HCT116 (cell line): ENCODE measurements at regions not wholly inside any gene's neighbourhood (a gene's known extent, or its start where the extent isn't known, plus 50 kb on each side); places are given as distances from the start of the nearest gene placed in this dataset.

Source experiments
- ATAC-seq: fragments of 200-7000 bp; cut with Tn5 transposase; 2 replicates; pipeline ENCODE4 v1.9.1; 2020; ENCODE audit warnings: mild to moderate bottlenecking, moderate library complexity
- BruUV-seq: library from RNA; stranded (reverse); fragments of 400-500 nt; replicated peaks from 2 replicates; lab custom pipeline; 2021; lab: Mats Ljungman, UMichigan
- CTCF ChIA-PET: fragments of 300-600 bp; sonication (Branson Sonifier 250); formaldehyde crosslinking; loops from one replicate; lab custom pipeline; 2021; ENCODE audit warnings: antibody characterized with exemption; lab: Charles Lee
- POLR2A ChIA-PET: fragments of 300-600, 350-600 bp; sonication (Branson Sonifier 250); formaldehyde crosslinking; loops from one replicate; lab custom pipeline; 2021; ENCODE audit warnings: antibody characterized with exemption; lab: Charles Lee
- RAD21 ChIA-PET, 2 experiments: fragments of 300-600 bp; sonication (Branson Sonifier 250); formaldehyde crosslinking; loops; one replicate each; lab custom pipeline; 2023; ENCODE audit warnings: low total read pairs in 2 of 2; ENCODE audit not compliant: uncharacterized antibody in 2 of 2, unreplicated experiment in 2 of 2, low non-redundant PET in 1 of 2; lab: Charles Lee
- DNase-seq: peaks from one replicate; pipeline ENCODE4 v3.0.0-alpha.2; 2010; ENCODE audit warnings: low read depth, low spot score
- H2AFZ ChIP-seq: fragments of 200-600 bp; shearing (Covaris generic), sonication (generic); 2 replicates; pipeline ENCODE4 v1.6.1; 2017; ENCODE audit warnings: low read depth, mixed run types, mixed read lengths, antibody characterized with exemption, low read length; ENCODE audit not compliant: poor library complexity, severe bottlenecking
- H3K27ac ChIP-seq: 2 replicates; pipeline ENCODE4 v1.5.1; 2012; ENCODE audit warnings: low read depth, low read length
- H3K27me3 ChIP-seq: fragments of 200-600 bp; sonication (generic); 2 replicates; pipeline ENCODE4 v1.6.1; 2016; ENCODE audit warnings: mixed run types, low read length, mixed read lengths; ENCODE audit not compliant: insufficient read depth
- H3K36me3 ChIP-seq, 2 experiments: fragments of 200-500 bp in 1 of 2; fragments of 200-600 bp in 1 of 2; sonication (Bioruptor generic) in 1 of 2; sonication (generic) in 1 of 2; 2 replicates each; pipeline versions ENCODE4 v1.5.1 to v1.6.1; 2014 to 2016; ENCODE audit warnings: low read length in 2 of 2, inconsistent platforms in 1 of 2, mixed read lengths in 1 of 2, mixed run types in 1 of 2; ENCODE audit not compliant: insufficient read depth in 2 of 2, control insufficient read depth in 1 of 2
- H3K4me1 ChIP-seq, 2 experiments: fragments of 200-600 bp in 1 of 2; sonication (generic) in 1 of 2; 2 replicates each; pipeline versions ENCODE4 v1.5.1 to v1.6.1; 2012 to 2017; ENCODE audit warnings: low read length in 2 of 2, inconsistent platforms in 1 of 2, mild to moderate bottlenecking in 1 of 2, mixed read lengths in 1 of 2, mixed run types in 1 of 2, moderate library complexity in 1 of 2; ENCODE audit not compliant: insufficient read depth in 2 of 2, control insufficient read depth in 1 of 2
- H3K4me2 ChIP-seq: fragments of 200-600 bp; sonication (generic); 2 replicates; pipeline ENCODE4 v1.6.1; 2017; ENCODE audit warnings: mixed run types, low read length, mixed read lengths
- H3K4me3 ChIP-seq, 2 experiments: fragments of 200-600 bp in 1 of 2; sonication (generic) in 1 of 2; replicated peaks in 1 of 2; 2 replicates each; pipeline ENCODE4 v1.5.1; 2011 to 2016; ENCODE audit warnings: low read length in 2 of 2, control low read depth in 1 of 2, low read depth in 1 of 2, mild to moderate bottlenecking in 1 of 2, mixed read lengths in 1 of 2, mixed run types in 1 of 2
- H3K79me2 ChIP-seq: fragments of 200-600 bp; sonication (generic); 2 replicates; pipeline ENCODE4 v1.6.1; 2017; ENCODE audit warnings: mild to moderate bottlenecking, mixed run types, low read length, moderate library complexity, mixed read lengths; ENCODE audit not compliant: insufficient read depth
- H3K9ac ChIP-seq: fragments of 200-600 bp; sonication (generic); 2 replicates; pipeline ENCODE4 v1.6.1; 2016; ENCODE audit warnings: low read length, mixed read lengths
- H3K9me2 ChIP-seq: fragments of 200-600 bp; sonication (generic), shearing (Covaris generic); 2 replicates; pipeline ENCODE4 v1.6.1; 2017; ENCODE audit warnings: mixed run types, mild to moderate bottlenecking, moderate library complexity; ENCODE audit not compliant: insufficient read depth
- H3K9me3 ChIP-seq, 2 experiments: fragments of 200-500 bp in 1 of 2; fragments of 200-600 bp in 1 of 2; sonication (Bioruptor generic) in 1 of 2; sonication (generic) in 1 of 2; 2 replicates each; pipeline ENCODE4 v1.6.1; 2014 to 2017; ENCODE audit warnings: low read length in 2 of 2, mixed read lengths in 2 of 2, inconsistent platforms in 1 of 2, low read depth in 1 of 2, mild to moderate bottlenecking in 1 of 2, mixed run types in 1 of 2, moderate library complexity in 1 of 2; ENCODE audit not compliant: control insufficient read depth in 1 of 2, insufficient read depth in 1 of 2
- H4K20me1 ChIP-seq: fragments of 200-600 bp; sonication (generic), shearing (Covaris generic); 2 replicates; pipeline ENCODE4 v1.6.1; 2017; ENCODE audit warnings: mixed run types, mild to moderate bottlenecking, moderate library complexity; ENCODE audit not compliant: insufficient read depth
- ATF3 ChIP-seq: IDR thresholded peaks from 2 replicates; pipeline ENCODE4 v1.6.1; 2012
- CTCF ChIP-seq, 3 experiments: fragments of 200-600 bp in 1 of 3; sonication (generic) in 1 of 3; IDR thresholded peaks in 2 of 3; conservative IDR thresholded peaks in 1 of 3; 2 replicates each; pipeline ENCODE4 v1.5.1; 2012 to 2017; ENCODE audit warnings: low read depth in 2 of 3, low read length in 2 of 3, antibody characterized with exemption in 1 of 3, borderline replicate concordance in 1 of 3, control low read depth in 1 of 3, mild to moderate bottlenecking in 1 of 3, mixed read lengths in 1 of 3, mixed run types in 1 of 3, moderate library complexity in 1 of 3; ENCODE audit not compliant: insufficient read depth in 1 of 3
- EGR1 ChIP-seq: IDR thresholded peaks from 2 replicates; pipeline ENCODE4 v1.6.1; 2012; ENCODE audit warnings: low read depth
- EZH2 ChIP-seq: fragments of 200-600 bp; sonication (generic); IDR thresholded peaks from 2 replicates; pipeline ENCODE4 v1.6.1; 2017; ENCODE audit warnings: antibody characterized with exemption, mixed run types
- POLR2A ChIP-seq: IDR thresholded peaks from 2 replicates; pipeline ENCODE4 v1.7.0; 2011; ENCODE audit warnings: borderline replicate concordance; ENCODE audit not compliant: insufficient read depth, insufficient read length; ENCODE audit errors: extremely low read depth
- POLR2AphosphoS5 ChIP-seq: IDR thresholded peaks from 2 replicates; pipeline ENCODE4 v1.6.1; 2011; ENCODE audit warnings: mild to moderate bottlenecking, low read depth, low read length, moderate library complexity
- RAD21 ChIP-seq: IDR thresholded peaks from 2 replicates; pipeline ENCODE4 v1.6.1; 2012; ENCODE audit warnings: low read depth, mild to moderate bottlenecking
- SIN3A ChIP-seq: IDR thresholded peaks from 2 replicates; pipeline ENCODE4 v1.6.1; 2012; ENCODE audit warnings: low read depth
- YY1 ChIP-seq: IDR thresholded peaks from 2 replicates; pipeline ENCODE4 v1.6.1; 2011; ENCODE audit warnings: low read length, low read depth, moderate library complexity, mild to moderate bottlenecking; ENCODE audit not compliant: insufficient replicate concordance; ENCODE audit errors: extremely low read depth
- ZBTB33 ChIP-seq: IDR thresholded peaks from 2 replicates; pipeline ENCODE4 v1.6.1; 2011; ENCODE audit warnings: mild to moderate bottlenecking, low read length, moderate library complexity; ENCODE audit not compliant: insufficient replicate concordance; ENCODE audit errors: extremely low read depth
- intact Hi-C: fragments of 100-400 bp; cut with micrococcal nuclease; formaldehyde crosslinking; loops from 2 replicates; pipeline ENCODE4 v1.10.0; 2022

- Histone ChIP-seq H3K36me3 (no peaks in the 10 kb centered on the region), H2AFZ (no peak overlapping the region), H3K9me2 (no peaks in the 10 kb centered on the region), H3K79me2 (no peaks in the 10 kb centered on the region), H3K27ac (no peak overlapping the region), H4K20me1 (no peaks in the 10 kb centered on the region), H3K4me2 (no peak overlapping the region), H3K27me3 (no peaks in the 10 kb centered on the region), H3K4me1 (no peaks in the 10 kb centered on the region), H3K9me3 (peaks cover 0 to 17% of the 10 kb centered on the region in 2 experiments; a peak in 2 of 4 replicates), H3K4me3 (no peak overlapping the region), H3K9ac (no peak overlapping the region)
- RAD21 ChIA-PET = no interaction called here
- intact Hi-C loops = no loop called here
- TF ChIP-seq ATF3 = no peak
- no peak for TF ChIP-seq POLR2A
- TF ChIP-seq CTCF (IDR thresholded peaks at IDR 0.05 in 2 of 3, conservative IDR thresholded peaks at IDR 0.05 in 1 of 3; ENCODE audit: borderline replicate concordance in 1 of 3, insufficient read depth in 1 of 3, low read depth in 2 of 3, low read length in 2 of 3) = no peak
- POLR2A ChIA-PET = no interaction called here
- no peak for DNase-seq
- no TSS peak for BruUV-seq
- CTCF ChIA-PET = no interaction called here
- ATAC-seq = no peak
Observed at GRCh38 chr14:82047777-82048470, 514.3 kb upstream of the SEL1L start.

GRCh38 chr14:82052778-82053177 is 519.1 kb upstream of the SEL1L start:
- H4K20me1 ChIP-seq = no peaks in the 10 kb centered on the region
- no peak for DNase-seq
- no peaks in the 10 kb centered on the region for H3K9me2 ChIP-seq
- TF ChIP-seq EZH2 (no peak), YY1 (no peak), ZBTB33 (no peak), ATF3 (no peak), EGR1 (no peak), POLR2AphosphoS5 (no peak), RAD21 (no peak), SIN3A (no peak)
- no peak overlapping the region for H2AFZ ChIP-seq
- no peak overlapping the region for H3K9ac ChIP-seq
- no TSS peak for BruUV-seq
- H3K27ac ChIP-seq = no peak overlapping the region
- H3K27me3 ChIP-seq = no peaks in the 10 kb centered on the region
- ChIA-PET POLR2A (no interaction called here), RAD21 (no interaction called here), CTCF (no interaction called here)
- H3K9me3 ChIP-seq = peaks cover 0 to 20% of the 10 kb centered on the region in 2 experiments; a peak in 1 of 4 replicates
- no peak overlapping the region for H3K4me2 ChIP-seq
- H3K4me1 ChIP-seq = no peaks in the 10 kb centered on the region
- no peak overlapping the region for H3K4me3 ChIP-seq
- no peak for ATAC-seq
- no peaks in the 10 kb centered on the region for H3K36me3 ChIP-seq
- intact Hi-C loops = no loop called here
- H3K79me2 ChIP-seq = no peaks in the 10 kb centered on the region
